ENCODE measurements at regions not wholly inside any gene's neighbourhood (a gene's known extent, or its start where the extent isn't known, plus 50 kb on each side); places are given as distances from the start of the nearest gene placed in this dataset.

- CTCF ChIA-PET: interaction anchor here (1.3 to 1.4 kb wide), 2 partner anchors 12 to 16 kb away, joined by 6 to 8 read pairs; no protein-coding TSS in a partner anchor
- Histone ChIP-seq H3K27me3 (replicated peaks in 1 of 4; ENCODE audit: control extremely low read depth in 1 of 4, control insufficient read depth in 3 of 4, insufficient read depth in 4 of 4, low read length in 3 of 4) (no peaks in the 10 kb centered on the region), H3K4me2 (replicated peaks; ENCODE audit: low read depth, low read length, poor library complexity, severe bottlenecking) (peak overlapping the region; percentile 75), H2AFZ (ENCODE audit: insufficient read depth, low read depth, low read length, poor library complexity, severe bottlenecking) (peak overlapping the region; percentile 83), H3K36me3 (replicated peaks in 1 of 2; ENCODE audit: control extremely low read depth in 1 of 2, control insufficient read depth in 1 of 2, extremely low read depth in 1 of 2, insufficient read depth in 2 of 2, low read length in 1 of 2) (no peaks in the 10 kb centered on the region), H3K4me3 (ENCODE audit: control extremely low read depth in 1 of 5, extremely low read depth in 1 of 5, insufficient read depth in 1 of 5, low read depth in 2 of 5, low read length in 4 of 5) (peak overlapping the region in 4 of 5 experiments; percentile 24 to 54 (median 41)), H3K27ac (ENCODE audit: low read length in 2 of 2) (no peak overlapping the region), H3K79me2 (ENCODE audit: control insufficient read depth, insufficient read depth, low read length) (peaks cover under 1% of the 10 kb centered on the region), H3K9me3 (ENCODE audit: control extremely low read depth in 1 of 3, control insufficient read depth in 2 of 3, insufficient read depth in 1 of 3, low read length in 2 of 3) (no peaks in the 10 kb centered on the region), H3K9ac (ENCODE audit: low read length) (peak overlapping the region; percentile 30), H4K20me1 (ENCODE audit: control insufficient read depth, insufficient read depth, low read length, poor library complexity, severe bottlenecking) (no peaks in the 10 kb centered on the region), H3K4me1 (ENCODE audit: control insufficient read depth in 2 of 2, insufficient read depth in 2 of 2, low read length in 2 of 2) (peaks cover 11 to 35% of the 10 kb centered on the region in 2 donors)
- 50% methylated on average over 2 of the region's 15 CpGs for WGBS (ENCODE audit: insufficient coverage)
- H3K4me3 Mint-ChIP-seq: peak overlapping the region; percentile 74
- POLR2A ChIA-PET: interaction anchor here (0.6 to 1.3 kb wide), 2 partner anchors 12 to 106 kb away, joined by 3 to 4 read pairs; no protein-coding TSS in a partner anchor
- DNase-seq (peak; percentile 14), ATAC-seq (ENCODE audit: low read depth) (no peak)
- no peaks in the 10 kb centered on the region for H3K27me3 Mint-ChIP-seq
- peak overlapping the region; percentile 74 for H3K27ac Mint-ChIP-seq
- H3K4me1 Mint-ChIP-seq: peaks cover 21% of the 10 kb centered on the region
- TF ChIP-seq EZH2 (IDR thresholded peaks at IDR 0.05; ENCODE audit: borderline replicate concordance, insufficient read depth, low read depth, low read length, poor library complexity, severe bottlenecking): no peak
- no peak for TF ChIP-seq CTCF (IDR thresholded peaks at IDR 0.05)
- intact Hi-C loops (cut with micrococcal nuclease): no loop called here
- H3K9me3 Mint-ChIP-seq (ENCODE audit: insufficient read depth): no peaks in the 10 kb centered on the region
Observed at GRCh38 chrX:40157228-40158035, 59.7 kb upstream of the BCOR start.
